K562 (cell line): ENCODE measurements at regions not wholly inside any gene's neighbourhood (a gene's known extent, or its start where the extent isn't known, plus 50 kb on each side); places are given as distances from the start of the nearest gene placed in this dataset.

Source experiments
- ATAC-seq: fragments of 200-7000 bp; cut with Tn5 transposase; 3 replicates; pipeline ENCODE4 v1.9.1; 2020; ENCODE audit warnings: moderate library complexity
- BruUV-seq: library from RNA; stranded (reverse); fragments of 400-500 nt; replicated peaks from 2 replicates; lab custom pipeline; 2021; lab: Mats Ljungman, UMichigan
- CTCF ChIA-PET: fragments of 300-600 bp; formaldehyde crosslinking; extraction: SDS; loops from one replicate; lab custom pipeline; 2021; ENCODE audit warnings: low intra/inter-chr PET ratio; lab: Yijun Ruan, JAX
- POLR2A ChIA-PET: fragments of 300-600, 350-650 bp; sonication (Branson Sonifier 250); formaldehyde crosslinking; extraction: SDS; loops from one replicate; lab custom pipeline; 2021; ENCODE audit warnings: antibody characterized with exemption, inconsistent platforms; lab: Yijun Ruan, JAX
- DNase-seq, 4 experiments: peaks; one replicate each; pipeline versions ENCODE4 v3.0.0 to v3.0.0-alpha.2; 2011 to 2018; ENCODE audit warnings: low spot score in 3 of 4, mixed read lengths in 3 of 4; ENCODE audit errors: extremely low read depth in 1 of 4
- FAIRE-seq: peaks from 2 replicates; lab custom pipeline; 2011; peaks lifted over from hg19 to GRCh38; lab: Jason Lieb, UNC
- H2AFZ ChIP-seq: 2 replicates; pipeline ENCODE4 v1.6.0; 2011; ENCODE audit warnings: low read depth, low read length, control low read depth, inconsistent platforms
- H3K27ac ChIP-seq: fragments of 200-600 bp; 3 replicates; pipeline ENCODE4 v1.8.0; 2011; ENCODE audit warnings: low read depth, mild to moderate bottlenecking, control low read depth, inconsistent platforms, low read length, moderate library complexity, mixed read lengths; ENCODE audit errors: extremely low read depth
- H3K27me3 ChIP-seq, 2 experiments: fragments of 300-600 bp in 1 of 2; 2 replicates in 1 of 2; 3 replicates in 1 of 2; pipeline versions ENCODE4 v1.6.0 to v1.8.0; 2011; ENCODE audit warnings: inconsistent platforms in 2 of 2, low read length in 2 of 2, mild to moderate bottlenecking in 1 of 2, mixed read lengths in 1 of 2, moderate library complexity in 1 of 2; ENCODE audit not compliant: control insufficient read depth in 2 of 2, insufficient read depth in 2 of 2
- H3K36me3 ChIP-seq: fragments of 300-600 bp; 3 replicates; pipeline ENCODE4 v1.8.0; 2011; ENCODE audit warnings: mild to moderate bottlenecking, low read length, inconsistent platforms; ENCODE audit not compliant: control insufficient read depth, insufficient read depth
- H3K4me1 ChIP-seq, 2 experiments: fragments of 200-600 bp in 1 of 2; replicated peaks in 1 of 2; 2 replicates in 1 of 2; 3 replicates in 1 of 2; pipeline versions ENCODE4 v1.5.1 to v1.8.0; 2011; ENCODE audit warnings: inconsistent platforms in 2 of 2, low read length in 2 of 2, mild to moderate bottlenecking in 1 of 2, mixed read lengths in 1 of 2, moderate library complexity in 1 of 2; ENCODE audit not compliant: control insufficient read depth in 2 of 2, insufficient read depth in 2 of 2
- H3K4me2 ChIP-seq: 2 replicates; pipeline ENCODE4 v1.6.1; 2011; ENCODE audit warnings: low read length, control low read depth, inconsistent platforms, mixed read lengths; ENCODE audit not compliant: insufficient read depth
- H3K4me3 ChIP-seq: fragments of 200-600 bp; sonication (generic), shearing (Covaris generic); 2 replicates; pipeline ENCODE4 v1.5.1; 2016; ENCODE audit warnings: control low read depth, inconsistent platforms
- H3K79me2 ChIP-seq: fragments of 200-600 bp; 3 replicates; pipeline ENCODE4 v1.8.0; 2011; ENCODE audit warnings: low read length, inconsistent platforms; ENCODE audit not compliant: control insufficient read depth, insufficient read depth
- H3K9ac ChIP-seq, 2 experiments: 2 replicates each; pipeline versions ENCODE4 v1.6.0 to v1.6.1; 2011; ENCODE audit warnings: low read depth in 2 of 2, low read length in 2 of 2, control low read depth in 1 of 2, inconsistent platforms in 1 of 2, mild to moderate bottlenecking in 1 of 2, mixed read lengths in 1 of 2; ENCODE audit not compliant: insufficient read depth in 1 of 2
- H3K9me1 ChIP-seq: one replicate; pipeline ENCODE4 v1.6.0; 2011; ENCODE audit warnings: inconsistent platforms, mild to moderate bottlenecking, low read length, moderate library complexity; ENCODE audit not compliant: control insufficient read depth, insufficient read depth
- H3K9me3 ChIP-seq: replicated peaks from 2 replicates; pipeline ENCODE4 v1.5.1; 2011; ENCODE audit warnings: low read depth, low read length, inconsistent platforms; ENCODE audit not compliant: control insufficient read depth, insufficient read depth
- H4K20me1 ChIP-seq: replicated peaks from 2 replicates; pipeline ENCODE4 v1.6.1; 2011; ENCODE audit warnings: low read length, inconsistent platforms, mixed read lengths; ENCODE audit not compliant: control insufficient read depth, insufficient read depth
- ARID1B ChIP-seq: fragments of 450-650 bp; IDR thresholded peaks from 2 replicates; pipeline ENCODE4 v1.6.1; 2016; ENCODE audit warnings: antibody characterized with exemption, mild to moderate bottlenecking, inconsistent platforms
- C11orf30 ChIP-seq: fragments of 450-650 bp; IDR thresholded peaks from 2 replicates; pipeline ENCODE4 v1.6.1; 2016; ENCODE audit warnings: low read depth, mild to moderate bottlenecking
- ELF2 ChIP-seq: fragments of 250-450 bp; sonication (Bioruptor Pico); IDR thresholded peaks from 2 replicates; pipeline ENCODE4 v1.5.0; 2021; ENCODE audit warnings: mild to moderate bottlenecking
- FOXK1 ChIP-seq: sonication (generic); formaldehyde crosslinking; IDR thresholded peaks from 2 replicates; pipeline ENCODE4 v1.8.0; 2022; ENCODE audit warnings: missing genetic modification reagents, mild to moderate bottlenecking, borderline replicate concordance
- FOXP4 ChIP-seq: sonication (generic); formaldehyde crosslinking; IDR thresholded peaks from 2 replicates; pipeline ENCODE4 v1.8.0; 2022; ENCODE audit warnings: mild to moderate bottlenecking, missing genetic modification reagents, borderline replicate concordance
- HINFP ChIP-seq: fragments of 450-650 bp; conservative IDR thresholded peaks from 2 replicates; pipeline ENCODE4 v1.6.1; 2016; ENCODE audit warnings: missing genetic modification characterization, low read depth, mild to moderate bottlenecking, control low read depth, missing compliant biosample characterization
- KLF16 ChIP-seq: IDR thresholded peaks from 2 replicates; pipeline ENCODE4 v1.6.1; 2016; ENCODE audit warnings: antibody characterized with exemption
- MAFF ChIP-seq: IDR thresholded peaks from 2 replicates; pipeline ENCODE4 v1.6.1; 2012; ENCODE audit warnings: low read length, improper control_type of control experiment
- MAFG ChIP-seq: fragments of 450-650 bp; conservative IDR thresholded peaks from 2 replicates; pipeline ENCODE4 v1.6.1; 2016; ENCODE audit warnings: missing genetic modification characterization, missing compliant biosample characterization
- MAFK ChIP-seq: IDR thresholded peaks from 2 replicates; pipeline ENCODE4 v1.6.1; 2011; ENCODE audit warnings: low read length, improper control_type of control experiment
- MTF1 ChIP-seq: fragments of 250-450 bp; sonication (Bioruptor Pico); IDR thresholded peaks from 2 replicates; pipeline ENCODE4 v1.9.0; 2021; ENCODE audit warnings: moderate library complexity, mild to moderate bottlenecking, inconsistent platforms, borderline replicate concordance
- NR3C1 ChIP-seq: sonication (generic); formaldehyde crosslinking; IDR thresholded peaks from 2 replicates; pipeline ENCODE4 v1.8.1; 2022; ENCODE audit warnings: missing genetic modification reagents
- PKNOX1 ChIP-seq: fragments of 450-650 bp; IDR thresholded peaks from 2 replicates; pipeline ENCODE4 v1.6.1; 2016
- ZNF316 ChIP-seq: fragments of 450-650 bp; IDR thresholded peaks from 2 replicates; pipeline ENCODE4 v1.6.1; 2016
- WGBS: fragments of 100-300 bp; shearing (Covaris generic); methylation state at CpG from one replicate; pipeline ENCODE4 v1.1.6; 2016; ENCODE audit warnings: low coverage, mixed read lengths; ENCODE audit not compliant: insufficient coverage; ENCODE audit errors: missing lambda C conversion rate; 5-methylcytosine and 5-hydroxymethylcytosine counted together
- in situ Hi-C: fragments of 300-500 bp; cut with MboI; formaldehyde crosslinking; loops from 4 replicates; pipeline ENCODE4 v1.15.0; 2018; ENCODE audit warnings: inconsistent platforms, mixed read lengths
- intact Hi-C: fragments of 100-400 bp; cut with micrococcal nuclease; formaldehyde crosslinking; loops from 2 replicates; pipeline ENCODE4 v1.14.2; 2022

- Histone ChIP-seq H3K4me2 (no peak overlapping the region), H3K36me3 (no peaks in the 10 kb centered on the region), H2AFZ (no peak overlapping the region), H3K9me1 (no peaks in the 10 kb centered on the region), H4K20me1 (no peaks in the 10 kb centered on the region), H3K79me2 (no peaks in the 10 kb centered on the region), H3K27ac (no peak overlapping the region), H3K4me3 (no peak overlapping the region), H3K27me3 (peaks cover 0 to 7% of the 10 kb centered on the region in 2 experiments; a peak in 1 of 5 replicates), H3K9ac (no peak overlapping the region), H3K4me1 (peaks cover 0 to 7% of the 10 kb centered on the region in 2 experiments; a peak in 2 of 5 replicates), H3K9me3 (no peaks in the 10 kb centered on the region)
- POLR2A ChIA-PET, result no interaction called here
- no peak for ATAC-seq
- 7% methylated on average over 4 of the region's 4 CpGs for WGBS
- intact Hi-C loops, result no loop called here
- in situ Hi-C loops, result no loop called here
- CTCF ChIA-PET, result no interaction called here
- BruUV-seq, result no TSS peak
- FAIRE-seq, result no peak
- DNase-seq, result no peak
- TF ChIP-seq MAFF (peak; percentile 43), MAFK (peak; percentile 42; the same call in 1 of the 2 replicates), ELF2 (CRISPR knock-in tag) (no peak), FOXP4 (no peak), FOXK1 (CRISPR knock-in tag) (no peak), NR3C1 (CRISPR knock-in tag) (no peak), ZNF316 (peak; percentile 73), ARID1B (no peak), HINFP (no peak), MAFG (peak; percentile 67; the same call in 1 of the 2 replicates), KLF16 (no peak), PKNOX1 (no peak), C11orf30 (peak; percentile 69), MTF1 (CRISPR knock-in tag) (no peak)
These were observed 235.7 kb downstream of the ENC1 start for GRCh38 chr5:74404574-74405508.
